DOHH2 (cell line): ENCODE measurements at regions not wholly inside any gene's neighbourhood (a gene's known extent, or its start where the extent isn't known, plus 50 kb on each side); places are given as distances from the start of the nearest gene placed in this dataset.

Experiments used
- EZH2phosphoT487 ChIP-seq: fragments of 200-600 bp; sonication (generic); IDR thresholded peaks from 2 replicates; pipeline ENCODE4 v1.6.1; 2017; ENCODE audit warnings: borderline replicate concordance, mild to moderate bottlenecking, antibody characterized with exemption, low read length, moderate library complexity, mixed read lengths
- TF ChIP-seq, protein P1 (sequence below): fragments of 200-600 bp; sonication (generic); IDR thresholded peaks from one replicate; pipeline ENCODE4 v1.5.1; 2014; ENCODE audit warnings: antibody characterized with exemption, mild to moderate bottlenecking, low read depth, low read length; ENCODE audit not compliant: poor library complexity, severe bottlenecking

DNA sequence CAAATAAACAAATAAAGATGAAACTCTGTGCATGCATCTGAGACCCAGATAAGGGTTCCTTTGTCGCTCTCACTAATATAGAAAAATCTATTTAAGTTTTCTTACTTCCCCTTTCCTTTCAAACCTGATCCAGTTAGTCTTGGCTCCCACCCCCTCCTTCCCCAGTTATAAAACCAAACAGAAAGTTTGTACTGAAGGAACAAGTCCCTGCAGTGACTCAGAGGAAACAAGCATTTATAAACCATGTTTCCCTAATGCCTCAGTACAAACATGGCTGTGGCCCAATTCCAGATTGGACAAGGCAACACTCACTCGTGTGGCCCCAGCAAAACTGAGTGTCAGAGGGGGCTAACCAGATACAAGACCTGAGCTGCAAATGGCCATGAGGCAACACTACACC lies 65.5 kb upstream of the ARHGAP20 start:
- TF ChIP-seq, protein P1, sequence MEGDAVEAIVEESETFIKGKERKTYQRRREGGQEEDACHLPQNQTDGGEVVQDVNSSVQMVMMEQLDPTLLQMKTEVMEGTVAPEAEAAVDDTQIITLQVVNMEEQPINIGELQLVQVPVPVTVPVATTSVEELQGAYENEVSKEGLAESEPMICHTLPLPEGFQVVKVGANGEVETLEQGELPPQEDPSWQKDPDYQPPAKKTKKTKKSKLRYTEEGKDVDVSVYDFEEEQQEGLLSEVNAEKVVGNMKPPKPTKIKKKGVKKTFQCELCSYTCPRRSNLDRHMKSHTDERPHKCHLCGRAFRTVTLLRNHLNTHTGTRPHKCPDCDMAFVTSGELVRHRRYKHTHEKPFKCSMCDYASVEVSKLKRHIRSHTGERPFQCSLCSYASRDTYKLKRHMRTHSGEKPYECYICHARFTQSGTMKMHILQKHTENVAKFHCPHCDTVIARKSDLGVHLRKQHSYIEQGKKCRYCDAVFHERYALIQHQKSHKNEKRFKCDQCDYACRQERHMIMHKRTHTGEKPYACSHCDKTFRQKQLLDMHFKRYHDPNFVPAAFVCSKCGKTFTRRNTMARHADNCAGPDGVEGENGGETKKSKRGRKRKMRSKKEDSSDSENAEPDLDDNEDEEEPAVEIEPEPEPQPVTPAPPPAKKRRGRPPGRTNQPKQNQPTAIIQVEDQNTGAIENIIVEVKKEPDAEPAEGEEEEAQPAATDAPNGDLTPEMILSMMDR = no peak
- TF ChIP-seq EZH2phosphoT487 = no peak
